Endothelial cell of umbilical vein (primary cell): ENCODE measurements at regions not wholly inside any gene's neighbourhood (a gene's known extent, or its start where the extent isn't known, plus 50 kb on each side); places are given as distances from the start of the nearest gene placed in this dataset.

Experiments used
- CTCF ChIP-seq, 2 donors: IDR thresholded peaks; 1 replicate in 1 of 2; 2 replicates in 1 of 2; pipeline ENCODE4 v1.5.1; 2011; ENCODE audit warnings: low read length in 2 of 2, mild to moderate bottlenecking in 2 of 2, moderate library complexity in 2 of 2, control low read depth in 1 of 2, inconsistent platforms in 1 of 2, low read depth in 1 of 2; ENCODE audit not compliant: insufficient read depth in 1 of 2; ENCODE audit errors: extremely low read depth in 1 of 2
- EZH2 ChIP-seq: IDR thresholded peaks from 2 replicates; pipeline ENCODE4 v1.6.1; 2012; ENCODE audit warnings: borderline replicate concordance, low read depth, mild to moderate bottlenecking, moderate library complexity, low read length, inconsistent platforms; ENCODE audit not compliant: severe bottlenecking

- no peak for TF ChIP-seq CTCF (IDR thresholded peaks at IDR 0.05; ENCODE audit: extremely low read depth in 1 of 2, insufficient read depth in 1 of 2, low read depth in 1 of 2, low read length in 2 of 2)
- TF ChIP-seq EZH2: no peak
Measured at GRCh38 chr5:174897281-174897950, 173.0 kb downstream of the MSX2 start.
